Keratinocyte (primary cell): ENCODE measurements at regions not wholly inside any gene's neighbourhood (a gene's known extent, or its start where the extent isn't known, plus 50 kb on each side); places are given as distances from the start of the nearest gene placed in this dataset.

Source experiments
- DNase-seq: peaks from one replicate; pipeline ENCODE4 v3.0.0-alpha.2; 2011; ENCODE audit warnings: low read depth, missing footprints, low spot score
- FAIRE-seq: peaks from 2 replicates; lab custom pipeline; 2011; peaks lifted over from hg19 to GRCh38; lab: Jason Lieb, UNC
- H2AFZ ChIP-seq: 2 replicates; pipeline ENCODE4 v1.6.0; 2012; ENCODE audit warnings: low read length, control low read depth, inconsistent platforms; ENCODE audit not compliant: control insufficient read depth
- H3K27ac ChIP-seq: 2 replicates; pipeline ENCODE4 v1.5.1; 2011; ENCODE audit warnings: low read length; ENCODE audit not compliant: control insufficient read depth, insufficient read depth
- H3K27me3 ChIP-seq: 3 replicates; pipeline ENCODE4 v1.6.0; 2011; ENCODE audit warnings: low read length; ENCODE audit not compliant: control insufficient read depth, insufficient read depth; ENCODE audit errors: extremely low read depth
- H3K36me3 ChIP-seq, 2 experiments: 2 replicates in 1 of 2; 3 replicates in 1 of 2; pipeline ENCODE4 v1.5.1; 2011; ENCODE audit warnings: low read length in 2 of 2, mild to moderate bottlenecking in 1 of 2; ENCODE audit not compliant: control insufficient read depth in 2 of 2, insufficient read depth in 2 of 2; ENCODE audit errors: extremely low read depth in 1 of 2
- H3K4me1 ChIP-seq: 3 replicates; pipeline ENCODE4 v1.5.1; 2011; ENCODE audit warnings: low read length; ENCODE audit not compliant: control insufficient read depth, insufficient read depth; ENCODE audit errors: extremely low read depth
- H3K4me2 ChIP-seq: 3 replicates; pipeline ENCODE4 v1.6.0; 2011; ENCODE audit warnings: low read depth, low read length; ENCODE audit not compliant: control insufficient read depth, insufficient read depth; ENCODE audit errors: extremely low read depth
- H3K4me3 ChIP-seq, 3 experiments: fragments of 200-600 bp in 1 of 3; sonication (generic) in 1 of 3; 2 replicates in 2 of 3; 3 replicates in 1 of 3; pipeline ENCODE4 v1.5.1; 2011 to 2016; ENCODE audit warnings: low read length in 3 of 3, mild to moderate bottlenecking in 3 of 3, control low read depth in 2 of 3, inconsistent platforms in 1 of 3, low read depth in 1 of 3, mixed read lengths in 1 of 3, mixed run types in 1 of 3, moderate library complexity in 1 of 3; ENCODE audit not compliant: control insufficient read depth in 2 of 3, insufficient read depth in 2 of 3; ENCODE audit errors: extremely low read depth in 1 of 3
- H3K79me2 ChIP-seq: 2 replicates; pipeline ENCODE4 v1.6.0; 2012; ENCODE audit warnings: low read length; ENCODE audit not compliant: control insufficient read depth, insufficient read depth
- H3K9ac ChIP-seq: 3 replicates; pipeline ENCODE4 v1.6.0; 2011; ENCODE audit warnings: low read length; ENCODE audit not compliant: control insufficient read depth, insufficient read depth; ENCODE audit errors: extremely low read depth
- H3K9me1 ChIP-seq: 3 replicates; pipeline ENCODE4 v1.6.0; 2011; ENCODE audit warnings: low read length; ENCODE audit not compliant: control insufficient read depth, insufficient read depth; ENCODE audit errors: extremely low read depth
- H3K9me3 ChIP-seq: 2 replicates; pipeline ENCODE4 v1.5.1; 2012; ENCODE audit warnings: low read depth, low read length; ENCODE audit not compliant: control insufficient read depth
- H4K20me1 ChIP-seq: 3 replicates; pipeline ENCODE4 v1.6.0; 2011; ENCODE audit warnings: low read length; ENCODE audit not compliant: control insufficient read depth, insufficient read depth; ENCODE audit errors: extremely low read depth
- EZH2 ChIP-seq: IDR thresholded peaks from one replicate; pipeline ENCODE4 v1.6.1; 2012; ENCODE audit warnings: inconsistent platforms, mild to moderate bottlenecking, low read length, moderate library complexity
- dilution Hi-C: fragments of 300-500 bp; cut with MboI; formaldehyde crosslinking; loops from one replicate; pipeline ENCODE4 v1.7.0; 2020; ENCODE audit warnings: low sequenced_read_pairs; ENCODE audit not compliant: extremely low pct_ligation_motif_present
- TF ChIP-seq, protein P1 (sequence below), 3 experiments: IDR thresholded peaks in 1 of 3; conservative IDR thresholded peaks in 1 of 3; optimal IDR thresholded peaks in 1 of 3; 2 replicates in 2 of 3; 3 replicates in 1 of 3; pipeline versions ENCODE3 to v1.5.1; 2011; ENCODE audit warnings: low read length in 3 of 3, mild to moderate bottlenecking in 3 of 3, moderate library complexity in 2 of 3, control low read depth in 1 of 3, inconsistent platforms in 1 of 3; ENCODE audit not compliant: insufficient read depth in 2 of 3; ENCODE audit errors: extremely low read depth in 1 of 3

DNA sequence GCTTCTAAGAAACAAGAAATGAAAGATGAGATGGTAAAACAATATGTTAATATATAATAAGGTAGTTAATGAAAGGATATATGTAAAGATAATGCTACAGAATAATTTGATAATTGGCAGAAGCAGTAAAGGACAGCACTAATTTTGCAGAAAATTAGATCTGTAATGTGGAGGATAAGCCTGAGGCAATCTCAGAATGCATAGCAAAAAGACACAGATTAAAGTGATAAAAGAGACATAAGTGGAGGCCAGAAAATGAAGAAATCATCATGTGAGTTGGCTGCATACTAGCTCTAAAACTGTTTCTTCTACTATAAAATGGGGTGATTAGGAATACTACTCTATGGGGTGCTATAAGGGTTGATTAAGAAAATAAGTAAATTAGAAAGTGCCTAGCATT is 225.9 kb downstream of the SEC61B start:
- Histone ChIP-seq H3K27me3 (no peaks in the 10 kb centered on the region), H4K20me1 (no peaks in the 10 kb centered on the region), H3K9me3 (no peaks in the 10 kb centered on the region), H3K4me1 (peaks cover 16% of the 10 kb centered on the region), H2AFZ (no peak overlapping the region), H3K9me1 (no peaks in the 10 kb centered on the region), H3K36me3 (no peaks in the 10 kb centered on the region), H3K27ac (no peak overlapping the region), H3K4me2 (no peak overlapping the region), H3K9ac (no peak overlapping the region), H3K4me3 (no peak overlapping the region), H3K79me2 (no peaks in the 10 kb centered on the region)
- FAIRE-seq = no peak
- dilution Hi-C loops = no loop called here
- no peak for DNase-seq
- TF ChIP-seq EZH2 = no peak
- TF ChIP-seq, protein P1, sequence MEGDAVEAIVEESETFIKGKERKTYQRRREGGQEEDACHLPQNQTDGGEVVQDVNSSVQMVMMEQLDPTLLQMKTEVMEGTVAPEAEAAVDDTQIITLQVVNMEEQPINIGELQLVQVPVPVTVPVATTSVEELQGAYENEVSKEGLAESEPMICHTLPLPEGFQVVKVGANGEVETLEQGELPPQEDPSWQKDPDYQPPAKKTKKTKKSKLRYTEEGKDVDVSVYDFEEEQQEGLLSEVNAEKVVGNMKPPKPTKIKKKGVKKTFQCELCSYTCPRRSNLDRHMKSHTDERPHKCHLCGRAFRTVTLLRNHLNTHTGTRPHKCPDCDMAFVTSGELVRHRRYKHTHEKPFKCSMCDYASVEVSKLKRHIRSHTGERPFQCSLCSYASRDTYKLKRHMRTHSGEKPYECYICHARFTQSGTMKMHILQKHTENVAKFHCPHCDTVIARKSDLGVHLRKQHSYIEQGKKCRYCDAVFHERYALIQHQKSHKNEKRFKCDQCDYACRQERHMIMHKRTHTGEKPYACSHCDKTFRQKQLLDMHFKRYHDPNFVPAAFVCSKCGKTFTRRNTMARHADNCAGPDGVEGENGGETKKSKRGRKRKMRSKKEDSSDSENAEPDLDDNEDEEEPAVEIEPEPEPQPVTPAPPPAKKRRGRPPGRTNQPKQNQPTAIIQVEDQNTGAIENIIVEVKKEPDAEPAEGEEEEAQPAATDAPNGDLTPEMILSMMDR (optimal IDR thresholded peaks at IDR 0.05 in 1 of 3, IDR thresholded peaks at IDR 0.05 in 1 of 3, conservative IDR thresholded peaks at IDR 0.05 in 1 of 3; ENCODE audit: extremely low read depth in 1 of 3, insufficient read depth in 2 of 3, low read length in 3 of 3) = no peak

DNA sequence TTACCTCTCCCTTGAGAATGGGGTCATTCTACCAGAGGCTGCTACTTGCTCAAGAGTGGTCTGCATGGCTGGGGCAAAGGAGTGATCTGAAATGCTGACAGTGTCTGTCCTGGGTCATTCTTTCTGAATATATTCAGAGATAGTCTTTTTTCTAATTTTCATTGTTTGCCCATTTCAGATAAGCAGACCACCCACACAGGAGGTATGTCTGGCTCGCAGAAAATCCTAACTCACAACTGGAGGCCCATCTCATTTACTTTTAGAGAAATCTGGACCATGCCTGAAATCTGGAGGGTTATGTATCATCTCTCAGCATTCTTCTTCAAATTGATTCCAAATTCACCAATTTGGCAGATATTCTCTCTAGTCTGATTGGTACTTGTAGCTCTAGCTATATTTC is 227.6 kb downstream of the SEC61B start:
- DNase-seq = no peak

More for the DNA sequence above, 227.6 kb downstream of the SEC61B start:
- H3K36me3 ChIP-seq = no peaks in the 10 kb centered on the region
- TF ChIP-seq, protein P1 (optimal IDR thresholded peaks at IDR 0.05 in 1 of 3, IDR thresholded peaks at IDR 0.05 in 1 of 3, conservative IDR thresholded peaks at IDR 0.05 in 1 of 3; ENCODE audit: extremely low read depth in 1 of 3, insufficient read depth in 2 of 3, low read length in 3 of 3) = no peak
- TF ChIP-seq EZH2 = no peak
- H3K9me1 ChIP-seq = no peaks in the 10 kb centered on the region
- H3K4me3 ChIP-seq = no peak overlapping the region
- H3K9me3 ChIP-seq = no peaks in the 10 kb centered on the region
- H3K4me1 ChIP-seq = peaks cover 16% of the 10 kb centered on the region
- no peaks in the 10 kb centered on the region for H4K20me1 ChIP-seq
- FAIRE-seq = no peak
- no peaks in the 10 kb centered on the region for H3K27me3 ChIP-seq
- no peaks in the 10 kb centered on the region for H3K79me2 ChIP-seq
- no peak overlapping the region for H3K9ac ChIP-seq
- no peak overlapping the region for H2AFZ ChIP-seq
- H3K27ac ChIP-seq = no peak overlapping the region
- no peak overlapping the region for H3K4me2 ChIP-seq
- dilution Hi-C loops = no loop called here
